Astrocyte (in vitro differentiated cells and primary cell): ENCODE measurements at regions not wholly inside any gene's neighbourhood (a gene's known extent, or its start where the extent isn't known, plus 50 kb on each side); places are given as distances from the start of the nearest gene placed in this dataset.

ENCODE experiments used
- DNase-seq: peaks from one replicate; pipeline ENCODE4 v3.0.0-alpha.2; 2010; ENCODE audit warnings: low read depth
- FAIRE-seq: peaks from 2 replicates; lab custom pipeline; 2011; peaks lifted over from hg19 to GRCh38; lab: Jason Lieb, UNC
- H2AFZ ChIP-seq: 2 replicates; pipeline ENCODE4 v1.6.0; 2012; ENCODE audit warnings: low read depth, low read length, inconsistent platforms
- H3K27ac ChIP-seq: 2 replicates; pipeline ENCODE4 v1.5.1; 2011; ENCODE audit warnings: low read depth, low read length, inconsistent platforms
- H3K27me3 ChIP-seq: 2 replicates; pipeline ENCODE4 v1.6.0; 2011; ENCODE audit warnings: low read length, inconsistent platforms; ENCODE audit not compliant: insufficient read depth
- H3K36me3 ChIP-seq: 2 replicates; pipeline ENCODE4 v1.5.1; 2011; ENCODE audit warnings: low read length, inconsistent platforms; ENCODE audit not compliant: insufficient read depth
- H3K4me1 ChIP-seq: 2 replicates; pipeline ENCODE4 v1.5.1; 2011; ENCODE audit warnings: low read length, inconsistent platforms; ENCODE audit not compliant: insufficient read depth
- H3K4me2 ChIP-seq: 2 replicates; pipeline ENCODE4 v1.6.0; 2012; ENCODE audit warnings: low read length, inconsistent platforms
- H3K4me3 ChIP-seq: 2 replicates; pipeline ENCODE4 v1.5.1; 2011; ENCODE audit warnings: low read depth, mild to moderate bottlenecking, low read length, inconsistent platforms; ENCODE audit not compliant: insufficient read depth
- H3K79me2 ChIP-seq: 2 replicates; pipeline ENCODE4 v1.6.0; 2012; ENCODE audit warnings: mild to moderate bottlenecking, low read length, inconsistent platforms; ENCODE audit not compliant: insufficient read depth
- H3K9ac ChIP-seq: 2 replicates; pipeline ENCODE4 v1.6.0; 2012; ENCODE audit warnings: mild to moderate bottlenecking, low read length, inconsistent platforms
- H3K9me3 ChIP-seq: 2 replicates; pipeline ENCODE4 v1.5.1; 2012; ENCODE audit warnings: low read depth, mild to moderate bottlenecking, low read length, inconsistent platforms; ENCODE audit not compliant: insufficient read depth
- H4K20me1 ChIP-seq: 2 replicates; pipeline ENCODE4 v1.6.0; 2012; ENCODE audit warnings: low read length, inconsistent platforms; ENCODE audit not compliant: insufficient read depth
- H3K27ac Mint-ChIP-seq: one replicate; pipeline ENCODE4 v1.8.0; 2021; ENCODE audit warnings: mild to moderate bottlenecking, mixed read lengths; ENCODE audit not compliant: unreplicated experiment
- H3K27me3 Mint-ChIP-seq: one replicate; pipeline ENCODE4 v1.8.0; 2021; ENCODE audit warnings: low read depth, mixed read lengths; ENCODE audit not compliant: unreplicated experiment
- H3K36me3 Mint-ChIP-seq: one replicate; pipeline ENCODE4 v1.8.0; 2021; ENCODE audit warnings: low read depth, mixed read lengths; ENCODE audit not compliant: unreplicated experiment
- H3K4me1 Mint-ChIP-seq: one replicate; pipeline ENCODE4 v1.8.0; 2021; ENCODE audit warnings: low read depth, mixed read lengths; ENCODE audit not compliant: unreplicated experiment
- H3K4me3 Mint-ChIP-seq: one replicate; pipeline ENCODE4 v1.8.0; 2021; ENCODE audit warnings: mild to moderate bottlenecking, moderate library complexity, mixed read lengths; ENCODE audit not compliant: unreplicated experiment
- H3K9me3 Mint-ChIP-seq: one replicate; pipeline ENCODE4 v1.8.0; 2021; ENCODE audit warnings: mild to moderate bottlenecking, mixed read lengths; ENCODE audit not compliant: unreplicated experiment
- EZH2 ChIP-seq: IDR thresholded peaks from 2 replicates; pipeline ENCODE4 v1.6.1; 2012; ENCODE audit warnings: mild to moderate bottlenecking, low read length, inconsistent platforms; ENCODE audit not compliant: insufficient read depth
- TF ChIP-seq, protein P1 (sequence below): IDR thresholded peaks from 2 replicates; pipeline ENCODE4 v1.5.1; 2011; ENCODE audit warnings: low read depth, mild to moderate bottlenecking, inconsistent platforms, low read length, moderate library complexity; ENCODE audit not compliant: insufficient read depth

DNA sequence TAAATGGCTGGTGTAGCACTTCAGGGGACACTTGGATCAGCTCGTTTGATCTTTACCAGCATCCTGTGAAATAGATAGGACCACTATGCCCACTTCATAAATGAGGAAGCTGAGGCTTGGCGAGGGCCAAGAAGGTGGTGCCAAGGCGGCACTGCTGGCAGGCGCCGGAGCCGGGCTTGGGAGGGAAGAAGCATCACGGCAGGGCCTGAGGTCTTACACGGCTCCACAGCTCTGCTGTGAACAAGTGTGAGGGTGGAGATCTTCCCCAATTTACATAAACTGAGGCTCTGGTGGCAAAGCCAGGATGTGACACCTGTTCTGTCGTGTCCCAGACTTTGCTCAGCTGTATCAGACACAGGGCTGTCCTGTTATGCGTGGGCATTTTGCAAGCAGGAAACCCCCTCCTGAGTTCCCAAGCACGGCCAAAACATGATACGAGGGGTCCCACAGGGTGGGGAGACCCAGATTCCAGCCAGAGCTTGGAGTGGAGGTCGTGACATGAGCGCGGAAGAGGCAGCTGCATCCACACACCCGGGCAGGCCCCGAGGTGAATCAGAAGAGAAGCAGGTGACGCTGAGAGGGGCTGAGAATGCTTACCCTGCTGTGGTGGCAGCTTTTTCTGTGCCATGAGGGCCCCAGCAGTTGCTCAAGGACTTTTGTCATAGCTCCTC lies 117.5 kb upstream of the BOD1 start:
- H3K27ac ChIP-seq = no peak overlapping the region
- Mint-ChIP-seq H3K9me3 (peaks cover 3% of the 10 kb centered on the region), H3K27ac (no peak overlapping the region), H3K4me1 (peaks cover 10% of the 10 kb centered on the region), H3K27me3 (peaks cover 6% of the 10 kb centered on the region), H3K36me3 (no peaks in the 10 kb centered on the region), H3K4me3 (no peak overlapping the region)
- no peaks in the 10 kb centered on the region for H3K9me3 ChIP-seq
- H3K4me2 ChIP-seq = no peak overlapping the region
- H3K79me2 ChIP-seq = no peaks in the 10 kb centered on the region
- H2AFZ ChIP-seq = no peak overlapping the region
- H3K36me3 ChIP-seq = no peaks in the 10 kb centered on the region
- H3K4me1 ChIP-seq = no peaks in the 10 kb centered on the region
- DNase-seq = no peak
- H4K20me1 ChIP-seq = no peaks in the 10 kb centered on the region
- H3K27me3 ChIP-seq = peaks cover 5% of the 10 kb centered on the region
- no peak overlapping the region for H3K9ac ChIP-seq
- TF ChIP-seq EZH2 = no peak
- TF ChIP-seq, protein P1, sequence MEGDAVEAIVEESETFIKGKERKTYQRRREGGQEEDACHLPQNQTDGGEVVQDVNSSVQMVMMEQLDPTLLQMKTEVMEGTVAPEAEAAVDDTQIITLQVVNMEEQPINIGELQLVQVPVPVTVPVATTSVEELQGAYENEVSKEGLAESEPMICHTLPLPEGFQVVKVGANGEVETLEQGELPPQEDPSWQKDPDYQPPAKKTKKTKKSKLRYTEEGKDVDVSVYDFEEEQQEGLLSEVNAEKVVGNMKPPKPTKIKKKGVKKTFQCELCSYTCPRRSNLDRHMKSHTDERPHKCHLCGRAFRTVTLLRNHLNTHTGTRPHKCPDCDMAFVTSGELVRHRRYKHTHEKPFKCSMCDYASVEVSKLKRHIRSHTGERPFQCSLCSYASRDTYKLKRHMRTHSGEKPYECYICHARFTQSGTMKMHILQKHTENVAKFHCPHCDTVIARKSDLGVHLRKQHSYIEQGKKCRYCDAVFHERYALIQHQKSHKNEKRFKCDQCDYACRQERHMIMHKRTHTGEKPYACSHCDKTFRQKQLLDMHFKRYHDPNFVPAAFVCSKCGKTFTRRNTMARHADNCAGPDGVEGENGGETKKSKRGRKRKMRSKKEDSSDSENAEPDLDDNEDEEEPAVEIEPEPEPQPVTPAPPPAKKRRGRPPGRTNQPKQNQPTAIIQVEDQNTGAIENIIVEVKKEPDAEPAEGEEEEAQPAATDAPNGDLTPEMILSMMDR = no peak
- H3K4me3 ChIP-seq = no peak overlapping the region
- FAIRE-seq = no peak

DNA sequence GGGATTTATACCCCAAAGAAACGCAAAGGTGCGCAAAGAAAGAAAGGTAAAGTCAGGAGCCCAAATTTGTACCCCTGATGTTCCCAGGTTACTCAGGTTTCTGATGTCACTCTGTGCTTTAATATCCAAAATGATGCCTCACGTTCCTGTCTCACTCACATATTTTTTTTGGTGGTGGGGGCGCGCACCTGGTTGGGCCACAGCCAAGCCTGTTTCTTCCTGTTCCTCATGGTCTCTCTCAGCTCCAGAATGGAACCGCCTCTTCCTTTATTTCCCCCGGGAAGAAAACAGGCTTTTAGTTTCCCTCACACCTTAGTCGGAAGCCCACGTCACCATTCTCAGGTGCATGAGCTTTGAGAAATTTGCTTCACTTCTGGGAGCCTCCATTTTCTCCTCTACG lies 118.3 kb upstream of the BOD1 start:
- Histone ChIP-seq H2AFZ (no peak overlapping the region), H3K36me3 (no peaks in the 10 kb centered on the region), H3K4me2 (no peak overlapping the region), H3K27ac (no peak overlapping the region), H3K27me3 (peaks cover 3% of the 10 kb centered on the region), H3K9me3 (no peaks in the 10 kb centered on the region), H4K20me1 (no peaks in the 10 kb centered on the region), H3K79me2 (no peaks in the 10 kb centered on the region), H3K4me3 (no peak overlapping the region), H3K4me1 (no peaks in the 10 kb centered on the region), H3K9ac (no peak overlapping the region)
- peaks cover 10% of the 10 kb centered on the region for H3K4me1 Mint-ChIP-seq
- H3K9me3 Mint-ChIP-seq = peaks cover 3% of the 10 kb centered on the region
- FAIRE-seq (no peak), DNase-seq (no peak)
- no peaks in the 10 kb centered on the region for H3K36me3 Mint-ChIP-seq
- no peak overlapping the region for H3K4me3 Mint-ChIP-seq
- H3K27ac Mint-ChIP-seq = no peak overlapping the region
- H3K27me3 Mint-ChIP-seq = peaks cover 6% of the 10 kb centered on the region
- TF ChIP-seq EZH2 = no peak
- TF ChIP-seq, protein P1 = no peak

DNA sequence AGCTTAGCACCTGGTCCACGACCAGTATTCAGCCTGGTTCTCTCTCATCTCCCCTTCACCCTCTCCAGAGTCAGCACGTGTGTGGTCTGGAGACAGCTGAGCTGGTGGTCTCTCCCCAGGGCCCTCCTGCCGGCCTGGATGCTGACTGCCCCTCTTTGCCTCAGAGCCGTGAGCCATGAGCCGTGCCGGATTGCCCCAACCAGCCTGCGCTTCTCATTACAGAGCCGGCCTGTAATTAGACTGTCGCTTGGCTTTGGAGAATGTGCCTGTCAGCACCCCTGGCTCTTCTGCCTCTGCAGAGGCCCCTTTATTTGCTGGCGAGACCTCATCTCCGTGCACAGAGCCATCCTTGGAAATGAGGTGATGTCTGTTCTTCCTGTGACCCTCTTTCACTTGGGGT lies 118.7 kb upstream of the BOD1 start:
- Mint-ChIP-seq H3K9me3 (peaks cover 3% of the 10 kb centered on the region), H3K27ac (no peak overlapping the region), H3K4me1 (peaks cover 10% of the 10 kb centered on the region), H3K27me3 (peaks cover 6% of the 10 kb centered on the region), H3K36me3 (no peaks in the 10 kb centered on the region), H3K4me3 (no peak overlapping the region)
- Histone ChIP-seq H3K79me2 (no peaks in the 10 kb centered on the region), H4K20me1 (no peaks in the 10 kb centered on the region), H3K27me3 (no peaks in the 10 kb centered on the region), H3K4me3 (no peak overlapping the region), H3K4me2 (no peak overlapping the region), H3K4me1 (no peaks in the 10 kb centered on the region), H3K9ac (no peak overlapping the region), H3K36me3 (no peaks in the 10 kb centered on the region), H3K27ac (no peak overlapping the region), H2AFZ (no peak overlapping the region), H3K9me3 (no peaks in the 10 kb centered on the region)
- FAIRE-seq = no peak
- no peak for DNase-seq
- TF ChIP-seq, protein P1 = no peak
- no peak for TF ChIP-seq EZH2
